ENCODE measurements at regions not wholly inside any gene's neighbourhood (a gene's known extent, or its start where the extent isn't known, plus 50 kb on each side); places are given as distances from the start of the nearest gene placed in this dataset.

DNA sequence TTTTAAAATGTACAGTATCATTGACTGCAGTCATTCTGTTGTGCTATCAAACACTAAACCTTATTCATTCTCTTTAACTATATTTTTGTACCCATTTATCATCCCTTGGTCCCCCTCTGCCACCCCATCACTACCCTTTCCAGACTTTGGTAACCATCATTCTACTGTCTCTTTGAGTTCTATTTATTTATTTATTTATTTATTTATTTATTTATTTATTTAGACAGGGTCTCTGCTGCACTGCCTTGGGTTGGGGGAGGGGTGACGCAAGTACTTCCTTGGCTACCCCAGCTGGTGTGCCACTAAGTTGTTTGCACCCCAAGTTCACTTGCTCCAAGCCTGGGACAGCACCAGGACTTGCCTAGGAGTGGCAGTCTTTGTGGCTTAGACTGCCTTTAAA, 427.8 kb upstream of the NOVA1 start:
- no peak overlapping the region for H3K4me3 ChIP-seq (ENCODE audit: low read length)
- TF ChIP-seq, protein P1, sequence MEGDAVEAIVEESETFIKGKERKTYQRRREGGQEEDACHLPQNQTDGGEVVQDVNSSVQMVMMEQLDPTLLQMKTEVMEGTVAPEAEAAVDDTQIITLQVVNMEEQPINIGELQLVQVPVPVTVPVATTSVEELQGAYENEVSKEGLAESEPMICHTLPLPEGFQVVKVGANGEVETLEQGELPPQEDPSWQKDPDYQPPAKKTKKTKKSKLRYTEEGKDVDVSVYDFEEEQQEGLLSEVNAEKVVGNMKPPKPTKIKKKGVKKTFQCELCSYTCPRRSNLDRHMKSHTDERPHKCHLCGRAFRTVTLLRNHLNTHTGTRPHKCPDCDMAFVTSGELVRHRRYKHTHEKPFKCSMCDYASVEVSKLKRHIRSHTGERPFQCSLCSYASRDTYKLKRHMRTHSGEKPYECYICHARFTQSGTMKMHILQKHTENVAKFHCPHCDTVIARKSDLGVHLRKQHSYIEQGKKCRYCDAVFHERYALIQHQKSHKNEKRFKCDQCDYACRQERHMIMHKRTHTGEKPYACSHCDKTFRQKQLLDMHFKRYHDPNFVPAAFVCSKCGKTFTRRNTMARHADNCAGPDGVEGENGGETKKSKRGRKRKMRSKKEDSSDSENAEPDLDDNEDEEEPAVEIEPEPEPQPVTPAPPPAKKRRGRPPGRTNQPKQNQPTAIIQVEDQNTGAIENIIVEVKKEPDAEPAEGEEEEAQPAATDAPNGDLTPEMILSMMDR (IDR thresholded peaks at IDR 0.05; ENCODE audit: insufficient read depth, low read depth, low read length, missing control alignments): no peak
- no peak for DNase-seq (ENCODE audit: low read depth)

DNA sequence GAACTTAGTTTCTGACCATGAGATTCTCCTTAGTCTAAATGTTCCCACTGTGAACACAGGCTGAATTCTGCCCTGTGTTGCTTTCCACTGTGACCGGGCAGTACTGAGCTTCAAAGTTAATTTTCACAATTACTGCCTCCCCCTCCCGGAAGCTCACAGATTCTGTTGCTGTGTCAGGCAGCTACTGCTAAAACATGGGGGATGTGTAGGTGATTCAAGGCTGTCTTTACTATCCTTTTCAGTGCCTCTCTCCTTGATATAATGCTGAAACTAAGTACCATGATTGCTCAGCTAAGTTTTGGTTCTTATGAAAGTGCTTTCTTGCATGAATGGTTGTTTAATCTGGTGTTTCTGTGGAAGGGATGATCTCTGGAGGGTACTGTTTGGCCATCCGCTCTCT, 428.3 kb upstream of the NOVA1 start:
- TF ChIP-seq, protein P1 (IDR thresholded peaks at IDR 0.05; ENCODE audit: insufficient read depth, low read depth, low read length, missing control alignments): no peak

DNA sequence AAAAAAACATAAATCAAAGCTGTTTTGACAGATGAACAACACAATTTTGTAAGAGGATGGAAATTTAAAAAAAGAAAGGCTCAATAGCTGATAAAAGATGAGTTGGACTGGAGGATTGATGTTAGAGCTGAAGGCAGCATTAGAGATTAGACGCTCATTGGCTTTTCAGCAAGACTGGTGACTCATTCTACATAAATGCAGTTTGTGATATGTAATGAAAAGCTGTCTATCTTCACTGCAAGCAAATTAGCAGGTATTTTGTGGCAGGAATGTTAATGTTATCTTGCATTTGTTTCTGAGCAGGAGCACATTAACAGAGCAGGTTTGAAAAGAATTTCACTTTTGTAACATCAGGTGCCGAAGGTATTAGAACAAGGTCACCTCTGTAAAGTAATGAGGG, 442.7 kb upstream of the NOVA1 start:
- peak; percentile 25 for DNase-seq (ENCODE audit: low read depth)
- no peak overlapping the region for H3K4me3 ChIP-seq (ENCODE audit: low read length)
- TF ChIP-seq, protein P1 (IDR thresholded peaks at IDR 0.05; ENCODE audit: insufficient read depth, low read depth, low read length, missing control alignments): no peak

More for the DNA sequence above, 428.3 kb upstream of the NOVA1 start:
- DNase-seq (ENCODE audit: low read depth): no peak
- H3K4me3 ChIP-seq (ENCODE audit: low read length): no peak overlapping the region

DNA sequence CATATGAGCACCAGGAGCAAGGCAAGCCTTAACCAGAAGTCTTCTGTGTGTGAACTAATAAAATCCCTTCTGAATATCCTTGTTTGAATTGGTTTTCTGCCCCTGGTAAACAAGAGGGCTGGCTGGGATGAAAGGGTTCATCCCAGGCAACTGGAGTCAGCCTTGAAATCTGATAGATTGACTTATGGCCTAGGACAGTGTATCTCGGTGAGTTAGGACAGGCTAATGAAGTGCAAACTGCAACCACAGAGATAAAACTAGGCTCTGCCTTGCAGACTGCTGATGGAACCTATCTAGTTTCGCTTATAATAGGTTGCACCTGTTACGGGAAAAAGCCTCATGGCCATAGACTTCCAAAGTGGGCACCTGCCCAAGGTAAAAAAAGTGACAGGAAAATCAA, 451.9 kb upstream of the NOVA1 start:
- TF ChIP-seq, protein P1 (IDR thresholded peaks at IDR 0.05; ENCODE audit: insufficient read depth, low read depth, low read length, missing control alignments): no peak
- DNase-seq (ENCODE audit: low read depth): no peak

DNA sequence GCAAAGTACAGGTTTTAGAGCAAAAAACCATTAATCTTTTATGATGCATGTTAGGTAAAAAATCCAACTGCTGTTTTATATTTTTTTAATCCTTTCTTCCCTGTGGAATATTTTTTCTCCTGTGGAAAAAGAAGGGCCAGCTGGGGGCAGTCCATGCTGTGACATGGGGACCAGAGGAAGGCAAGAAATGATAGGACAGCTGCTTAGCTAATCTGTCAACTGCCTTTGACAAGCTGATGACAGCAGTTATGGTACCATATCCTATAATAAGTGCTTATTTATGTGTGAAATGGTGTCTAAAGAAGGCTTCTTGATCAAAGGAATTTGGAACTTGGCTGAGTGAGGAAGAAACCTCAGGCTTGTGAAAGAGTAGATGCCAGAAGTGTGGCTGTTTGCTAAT, 452.4 kb upstream of the NOVA1 start:
- TF ChIP-seq, protein P1 (IDR thresholded peaks at IDR 0.05; ENCODE audit: insufficient read depth, low read depth, low read length, missing control alignments): no peak
- DNase-seq (ENCODE audit: low read depth): no peak
- H3K4me3 ChIP-seq (ENCODE audit: low read length): no peak overlapping the region

More for the DNA sequence above, 451.9 kb upstream of the NOVA1 start:
- H3K4me3 ChIP-seq (ENCODE audit: low read length): no peak overlapping the region

DNA sequence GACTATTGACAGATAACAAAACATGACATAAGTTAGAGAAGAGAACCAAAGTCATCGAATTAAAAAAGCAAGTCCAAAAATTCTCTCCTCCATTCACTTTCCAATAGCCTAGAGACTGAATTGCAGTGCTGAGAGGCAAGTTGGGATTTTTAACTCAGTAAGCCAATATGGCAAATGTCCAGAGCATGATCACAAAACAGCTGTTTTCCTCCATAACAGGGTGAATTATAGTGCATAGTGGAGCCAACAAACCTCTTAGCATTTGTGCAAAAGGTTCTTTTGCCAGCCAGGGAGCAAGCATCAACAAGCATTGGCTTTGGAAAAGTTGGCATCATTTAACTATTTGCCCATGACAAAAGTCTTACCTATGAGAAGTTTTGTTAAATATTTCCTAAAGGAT, 458.8 kb upstream of the NOVA1 start:
- DNase-seq (ENCODE audit: low read depth): no peak
- H3K4me3 ChIP-seq (ENCODE audit: low read length): no peak overlapping the region
- TF ChIP-seq, protein P1 (IDR thresholded peaks at IDR 0.05; ENCODE audit: insufficient read depth, low read depth, low read length, missing control alignments): no peak

DNA sequence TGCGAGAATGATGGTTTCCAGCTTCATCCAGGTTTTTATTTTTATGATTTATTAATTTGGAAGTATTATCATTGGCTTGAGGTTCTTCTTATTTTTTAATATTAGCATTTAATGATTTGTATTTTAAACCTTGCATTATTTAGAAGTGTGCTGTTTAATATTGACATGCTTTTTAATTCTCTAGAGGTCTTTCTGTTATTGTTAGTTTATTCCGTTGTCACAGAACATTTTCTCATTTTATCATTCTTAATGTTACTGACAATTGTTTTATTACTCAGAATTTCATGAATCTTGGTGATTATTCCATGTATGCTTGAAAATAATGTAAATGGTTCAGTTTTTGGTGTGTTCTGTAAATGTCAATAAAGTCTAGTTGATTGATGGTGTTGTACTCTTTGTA, 463.5 kb upstream of the NOVA1 start:
- TF ChIP-seq, protein P1 (IDR thresholded peaks at IDR 0.05; ENCODE audit: insufficient read depth, low read depth, low read length, missing control alignments): no peak
- H3K4me3 ChIP-seq (ENCODE audit: low read length): no peak overlapping the region
- no peak for DNase-seq (ENCODE audit: low read depth)

Data from epithelial cell of esophagus (primary cell).